ENCODE measurements at regions not wholly inside any gene's neighbourhood (a gene's known extent, or its start where the extent isn't known, plus 50 kb on each side); places are given as distances from the start of the nearest gene placed in this dataset.
A peak's percentile ranks its signal among the peaks of the same experiment; 100 is the strongest.

DNA sequence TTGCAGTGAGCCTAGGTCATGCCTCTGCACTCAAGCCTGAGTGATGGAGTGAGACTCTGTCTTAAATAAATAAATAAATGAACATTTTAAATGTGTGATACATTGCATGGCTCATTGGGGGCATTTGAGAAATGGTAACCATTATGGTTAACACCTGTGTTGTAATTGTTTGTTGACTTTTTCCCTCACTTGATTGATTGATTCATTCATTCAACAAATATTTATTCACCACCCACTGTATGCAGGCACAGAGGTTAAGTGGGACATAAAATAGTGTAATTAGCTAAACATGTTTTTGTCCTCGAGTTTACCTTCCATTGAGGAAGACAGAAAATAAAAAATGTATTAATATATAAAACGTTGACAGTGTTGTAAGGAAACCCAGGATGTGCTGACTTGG lies 127.1 kb upstream of the ANKRD28 start:
- Histone ChIP-seq H3K36me3 (no peaks in the 10 kb centered on the region), H3K9me3 (no peaks in the 10 kb centered on the region), H3K4me1 (no peaks in the 10 kb centered on the region), H3K4me3 (no peak overlapping the region), H3K27me3 (no peaks in the 10 kb centered on the region), H3K27ac (no peak overlapping the region)
- TF ChIP-seq POLR2AphosphoS5 (IDR thresholded peaks at IDR 0.05): no peak
- 42 to 67% (median 44%) methylated on average over 2 of the region's 2 CpGs for WGBS, 5 donors
- DNase-seq: no peak
- intact Hi-C loops (cut with DNase I; ENCODE audit: low total_unique reads): no loop called here

GRCh38 chr3:15926871-15927270 lies 129.1 kb upstream of the ANKRD28 start:
- no peaks in the 10 kb centered on the region for H3K9me3 ChIP-seq
- no peak for DNase-seq
- intact Hi-C loops (cut with DNase I; ENCODE audit: low total_unique reads): no loop called here
- no peak for TF ChIP-seq CTCF (IDR thresholded peaks at IDR 0.05)
- no peaks in the 10 kb centered on the region for H3K27me3 ChIP-seq
- 77 to 94% (median 87%) methylated on average over 2 of the region's 2 CpGs for WGBS, 5 donors
- no peaks in the 10 kb centered on the region for H3K36me3 ChIP-seq
- H3K27ac ChIP-seq: no peak overlapping the region
- no peaks in the 10 kb centered on the region for H3K4me1 ChIP-seq
- no peak overlapping the region for H3K4me3 ChIP-seq

DNA sequence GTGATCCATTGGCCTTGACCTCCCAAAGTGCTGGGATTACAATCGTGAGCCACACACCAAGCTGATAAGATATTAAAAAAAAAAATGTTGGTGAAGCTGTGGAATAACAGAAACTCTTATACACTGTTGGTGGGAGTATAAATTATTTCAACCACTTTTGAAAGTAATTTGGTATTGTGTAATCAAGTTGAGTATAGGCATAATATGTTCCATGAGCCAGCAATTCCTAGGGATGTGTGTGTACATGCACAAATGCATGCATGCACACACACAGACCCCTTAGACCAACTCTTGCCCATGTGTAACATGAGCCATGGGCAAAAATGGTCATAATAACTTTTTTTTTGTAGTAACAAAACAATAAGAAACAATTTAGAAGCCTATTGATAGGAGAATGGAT lies 130.2 kb upstream of the ANKRD28 start:
- no peak for DNase-seq
- no peaks in the 10 kb centered on the region for H3K36me3 ChIP-seq
- no peaks in the 10 kb centered on the region for H3K27me3 ChIP-seq
- H3K4me3 ChIP-seq: no peak overlapping the region
- no peak overlapping the region for H3K27ac ChIP-seq
- no peaks in the 10 kb centered on the region for H3K4me1 ChIP-seq
- no peak for TF ChIP-seq POLR2AphosphoS5 (IDR thresholded peaks at IDR 0.05)
- TF ChIP-seq CTCF (IDR thresholded peaks at IDR 0.05): no peak
- TF ChIP-seq POLR2A (IDR thresholded peaks at IDR 0.05): no peak
- no peak for TF ChIP-seq EP300 (IDR thresholded peaks at IDR 0.05)
- 37 to 68% (median 40%) methylated on average over 1 of the region's 1 CpG for WGBS, 5 donors
- no peaks in the 10 kb centered on the region for H3K9me3 ChIP-seq
- intact Hi-C loops (cut with DNase I; ENCODE audit: low total_unique reads): no loop called here

- WGBS, 5 donors: 61 to 65% (median 62%) methylated on average over 4 of the region's 4 CpGs
- Histone ChIP-seq H3K4me1 (no peaks in the 10 kb centered on the region), H3K27me3 (no peaks in the 10 kb centered on the region), H3K36me3 (no peaks in the 10 kb centered on the region), H3K9me3 (no peaks in the 10 kb centered on the region), H3K4me3 (no peak overlapping the region), H3K27ac (no peak overlapping the region)
- TF ChIP-seq POLR2A (IDR thresholded peaks at IDR 0.05) (no peak), CTCF (IDR thresholded peaks at IDR 0.05) (no peak), POLR2AphosphoS5 (IDR thresholded peaks at IDR 0.05) (no peak), EP300 (IDR thresholded peaks at IDR 0.05) (no peak)
- intact Hi-C loops (cut with DNase I; ENCODE audit: low total_unique reads): no loop called here
- DNase-seq: no peak
These were observed 132.3 kb upstream of the ANKRD28 start for GRCh38 chr3:15929944-15930571.

- no peaks in the 10 kb centered on the region for H3K27me3 ChIP-seq
- no peak overlapping the region for H3K4me3 ChIP-seq
- intact Hi-C loops (cut with DNase I; ENCODE audit: low total_unique reads): no loop called here
- WGBS, 5 donors: 47 to 54% (median 49%) methylated on average over 7 of the region's 7 CpGs
- H3K36me3 ChIP-seq: no peaks in the 10 kb centered on the region
- H3K27ac ChIP-seq: peak overlapping the region in 1 of 5 donors; percentile 29
- peak in 1 of 2 donors; percentile 29 for DNase-seq
- no peaks in the 10 kb centered on the region for H3K4me1 ChIP-seq
- TF ChIP-seq POLR2AphosphoS5 (IDR thresholded peaks at IDR 0.05): no peak
- TF ChIP-seq EP300 (IDR thresholded peaks at IDR 0.05): no peak
- no peaks in the 10 kb centered on the region for H3K9me3 ChIP-seq
These were observed 134.8 kb upstream of the ANKRD28 start for GRCh38 chr3:15932348-15933300.
